Right lobe of liver (tissue), 6 donors: ENCODE measurements at regions not wholly inside any gene's neighbourhood (a gene's known extent, or its start where the extent isn't known, plus 50 kb on each side); places are given as distances from the start of the nearest gene placed in this dataset.

Experiments
- ATAC-seq, 4 donors: fragments of 200-7000 bp; cut with Tn5 transposase; one replicate each; pipeline ENCODE4 v1.9.1; 2020; ENCODE audit warnings: mild to moderate bottlenecking in 4 of 4, moderate library complexity in 4 of 4
- DNase-seq, 3 donors: peaks; one replicate each; pipeline ENCODE4 v3.0.0-alpha.2; 2020
- H3K27ac ChIP-seq, 3 donors: fragments of 200-600 bp; one replicate each; pipeline ENCODE4 v1.8.0; 2022
- H3K27me3 ChIP-seq, 2 donors: fragments of 200-600 bp; one replicate each; pipeline ENCODE4 v1.8.0; 2022
- H3K36me3 ChIP-seq, 4 donors: fragments of 200-600 bp; sonication (generic) in 1 of 4; one replicate each; pipeline versions ENCODE4 v1.5.1 to v1.8.0; 2017 to 2022; ENCODE audit warnings: control low read depth in 1 of 4
- H3K4me1 ChIP-seq, 4 donors: fragments of 200-600 bp; sonication (generic) in 1 of 4; one replicate each; pipeline versions ENCODE4 v1.5.1 to v1.8.0; 2017 to 2022; ENCODE audit warnings: control low read depth in 1 of 4
- H3K4me3 ChIP-seq, 3 donors: fragments of 200-600 bp; one replicate each; pipeline ENCODE4 v1.8.0; 2022
- H3K9me3 ChIP-seq, 4 donors: fragments of 200-600 bp; sonication (generic) in 1 of 4; one replicate each; pipeline versions ENCODE4 v1.5.1 to v1.8.0; 2017 to 2022; ENCODE audit warnings: control low read depth in 1 of 4
- CTCF ChIP-seq, 4 donors: fragments of 200-600 bp in 3 of 4; fragments of 450-650 bp in 1 of 4; IDR thresholded peaks; one replicate each; pipeline versions ENCODE4 v1.5.1 to v1.8.0; 2016 to 2022; ENCODE audit warnings: antibody characterized with exemption in 4 of 4, mild to moderate bottlenecking in 2 of 4
- POLR2A ChIP-seq: fragments of 450-650 bp; IDR thresholded peaks from one replicate; pipeline ENCODE4 v1.6.1; 2017; ENCODE audit warnings: antibody characterized with exemption, mild to moderate bottlenecking
- WGBS: methylation state at CpG from one replicate; pipeline ENCODE4 v1.1.6; 2018; ENCODE audit warnings: low coverage, low lambda C conversion rate; ENCODE audit not compliant: insufficient coverage; ENCODE audit errors: missing lambda C conversion rate; 5-methylcytosine and 5-hydroxymethylcytosine counted together
- intact Hi-C, 2 donors: fragments of 100-400 bp; cut with DNase I; formaldehyde crosslinking; loops; one replicate each; pipeline versions ENCODE4 v1.11.2 to v1.14.1; 2022
- donor health status: DM: no; HTN: yes; CAD: no.
- donor health status: DM: no; HTN: no; CAD: no.
- donor health status: DM: no; HTN: no; CAD: no.
- donor health status: DM: no; HTN: yes; CAD: no.
- donor health status: DM: no; HTN: yes; CAD: no.

- DNase-seq (no peak), ATAC-seq (peak in 1 of 4 donors; percentile 63)
- Histone ChIP-seq H3K36me3 (no peaks in the 10 kb centered on the region), H3K27ac (no peak overlapping the region), H3K9me3 (no peaks in the 10 kb centered on the region), H3K4me3 (no peak overlapping the region), H3K4me1 (peaks cover 0 to 6% (median 0%) of the 10 kb centered on the region in 4 donors), H3K27me3 (no peaks in the 10 kb centered on the region)
- intact Hi-C loops: no loop called here
- no peak for TF ChIP-seq POLR2A
- TF ChIP-seq CTCF (IDR thresholded peaks at IDR 0.05): no peak
- WGBS: 78% methylated on average over 2 of the region's 2 CpGs
Observed at GRCh38 chr12:47014474-47014873, 64.9 kb upstream of the PCED1B start.

DNA sequence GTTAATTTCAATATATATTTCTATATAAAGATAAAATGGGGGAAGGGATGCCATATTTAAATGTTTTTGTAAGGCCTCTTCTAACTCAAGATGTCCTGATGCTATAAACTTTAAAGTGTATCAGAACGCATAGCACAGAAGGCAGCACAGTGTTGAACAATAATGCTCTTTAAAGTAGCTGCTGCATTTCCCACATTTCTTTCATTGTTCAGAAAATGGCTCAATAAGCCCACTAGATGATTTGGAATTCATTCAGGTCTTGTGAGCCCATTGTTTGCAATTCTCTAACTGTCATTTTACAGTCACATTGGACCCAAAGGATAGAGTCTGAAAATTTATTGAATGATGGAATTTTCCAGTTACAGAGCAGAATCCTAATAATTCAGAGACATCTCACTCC, 64.0 kb upstream of the PCED1B start:
- H3K27me3 ChIP-seq: no peaks in the 10 kb centered on the region
- TF ChIP-seq CTCF (IDR thresholded peaks at IDR 0.05) (no peak), POLR2A (no peak)
- no peaks in the 10 kb centered on the region for H3K9me3 ChIP-seq
- intact Hi-C loops: no loop called here
- 86% methylated on average over 1 of the region's 1 CpG for WGBS
- peaks cover 0 to 6% (median 0%) of the 10 kb centered on the region in 4 donors for H3K4me1 ChIP-seq
- no peak overlapping the region for H3K27ac ChIP-seq
- DNase-seq: no peak
- no peak overlapping the region for H3K4me3 ChIP-seq
- no peak for ATAC-seq
- no peaks in the 10 kb centered on the region for H3K36me3 ChIP-seq

GRCh38 chr12:47017041-47017713, 62.2 kb upstream of the PCED1B start:
- TF ChIP-seq CTCF (IDR thresholded peaks at IDR 0.05) (no peak), POLR2A (no peak)
- peaks cover 0 to 6% (median 0%) of the 10 kb centered on the region in 4 donors for H3K4me1 ChIP-seq
- DNase-seq (no peak), ATAC-seq (peak; percentile 27 to 37 (median 34))
- H3K27me3 ChIP-seq: no peaks in the 10 kb centered on the region
- WGBS: 75% methylated on average over 6 of the region's 6 CpGs
- H3K9me3 ChIP-seq: no peaks in the 10 kb centered on the region
- intact Hi-C loops: no loop called here
- H3K4me3 ChIP-seq: no peak overlapping the region
- H3K27ac ChIP-seq: peak overlapping the region in 1 of 3 donors; percentile 19
- H3K36me3 ChIP-seq: no peaks in the 10 kb centered on the region

DNA sequence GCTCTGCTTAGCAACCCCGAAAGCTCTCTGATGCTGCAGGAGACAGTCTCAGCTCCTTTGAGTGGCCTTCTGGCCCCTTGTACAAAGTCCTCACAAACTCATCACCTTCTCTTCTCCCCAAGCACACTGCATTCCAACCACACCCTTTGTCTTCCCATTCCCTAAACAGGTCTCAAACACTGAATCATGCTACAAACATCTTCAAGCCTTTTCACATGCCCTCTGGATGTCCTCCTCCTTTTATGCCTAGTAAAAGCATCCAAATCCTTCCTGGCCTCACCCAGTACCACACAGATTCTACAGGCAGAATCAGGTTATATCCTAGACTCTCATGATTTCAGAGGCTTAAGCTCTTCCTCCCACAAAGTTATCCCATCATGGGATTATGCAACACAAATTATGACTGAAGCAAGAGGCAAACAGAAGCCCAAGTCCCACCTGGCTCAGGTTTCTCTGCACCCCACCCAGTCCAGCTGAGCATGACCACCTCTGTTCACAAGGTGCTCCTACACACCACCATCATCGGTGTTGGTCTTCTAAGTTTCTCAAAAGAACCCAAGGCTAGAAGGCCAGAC, 61.4 kb upstream of the PCED1B start:
- Histone ChIP-seq H3K9me3 (no peaks in the 10 kb centered on the region), H3K4me1 (peaks cover 0 to 6% (median 0%) of the 10 kb centered on the region in 4 donors), H3K27me3 (no peaks in the 10 kb centered on the region), H3K4me3 (no peak overlapping the region), H3K27ac (peak overlapping the region in 1 of 3 donors; percentile 19), H3K36me3 (no peaks in the 10 kb centered on the region)
- no peak for DNase-seq
- WGBS: 100% methylated on average over 1 of the region's 2 CpGs
- intact Hi-C loops: no loop called here
- ATAC-seq: no peak
- TF ChIP-seq CTCF (IDR thresholded peaks at IDR 0.05): no peak
- no peak for TF ChIP-seq POLR2A
